ENCODE measurements at regions not wholly inside any gene's neighbourhood (a gene's known extent, or its start where the extent isn't known, plus 50 kb on each side); places are given as distances from the start of the nearest gene placed in this dataset.
"Not testable (repeated sequence)": the region's sequence is repeated elsewhere in the genome, so short reads cannot be mapped to it uniquely, and the experiment has no call there.

GRCh38 chr3:107005352-107005751, 371.9 kb upstream of the CCDC54 start:
- not testable (repeated sequence) for H3K9ac ChIP-seq (ENCODE audit: low read length); H3K9me3 ChIP-seq (ENCODE audit: control insufficient read depth, low read length); H3K36me3 ChIP-seq (ENCODE audit: control insufficient read depth, insufficient read depth, low read length); H3K27me3 ChIP-seq (ENCODE audit: control insufficient read depth, insufficient read depth, low read length); H3K4me1 ChIP-seq (ENCODE audit: control insufficient read depth, insufficient read depth, low read length); H3K4me3 ChIP-seq (ENCODE audit: low read length)

GRCh38 chr3:107008213-107008612, 369.0 kb upstream of the CCDC54 start:
- Histone ChIP-seq H3K27me3 (ENCODE audit: control insufficient read depth, insufficient read depth, low read length) (no peaks in the 10 kb centered on the region), H3K9me3 (ENCODE audit: control insufficient read depth, low read length) (no peaks in the 10 kb centered on the region), H3K9ac (ENCODE audit: low read length) (no peak overlapping the region), H3K36me3 (ENCODE audit: control insufficient read depth, insufficient read depth, low read length) (no peaks in the 10 kb centered on the region), H3K4me1 (ENCODE audit: control insufficient read depth, insufficient read depth, low read length) (no peaks in the 10 kb centered on the region), H3K4me3 (ENCODE audit: low read length) (no peak overlapping the region)

- H3K9ac ChIP-seq (ENCODE audit: low read length), result no peak overlapping the region
- no peak overlapping the region for H3K4me3 ChIP-seq (ENCODE audit: low read length)
- no peaks in the 10 kb centered on the region for H3K36me3 ChIP-seq (ENCODE audit: control insufficient read depth, insufficient read depth, low read length)
- H3K27me3 ChIP-seq (ENCODE audit: control insufficient read depth, insufficient read depth, low read length), result no peaks in the 10 kb centered on the region
- H3K9me3 ChIP-seq (ENCODE audit: control insufficient read depth, low read length), result no peaks in the 10 kb centered on the region
- no peaks in the 10 kb centered on the region for H3K4me1 ChIP-seq (ENCODE audit: control insufficient read depth, insufficient read depth, low read length)
These were observed 363.6 kb upstream of the CCDC54 start for GRCh38 chr3:107013641-107014040.

- Histone ChIP-seq H3K4me3 (ENCODE audit: low read length) (no peak overlapping the region), H3K9me3 (ENCODE audit: control insufficient read depth, low read length) (no peaks in the 10 kb centered on the region), H3K36me3 (ENCODE audit: control insufficient read depth, insufficient read depth, low read length) (no peaks in the 10 kb centered on the region), H3K4me1 (ENCODE audit: control insufficient read depth, insufficient read depth, low read length) (no peaks in the 10 kb centered on the region), H3K27me3 (ENCODE audit: control insufficient read depth, insufficient read depth, low read length) (no peaks in the 10 kb centered on the region), H3K9ac (ENCODE audit: low read length) (no peak overlapping the region)
These were observed 352.6 kb upstream of the CCDC54 start for GRCh38 chr3:107024551-107025026.

GRCh38 chr3:107025961-107026360, 351.3 kb upstream of the CCDC54 start:
- Histone ChIP-seq H3K4me3 (ENCODE audit: low read length) (no peak overlapping the region), H3K9ac (ENCODE audit: low read length) (no peak overlapping the region), H3K36me3 (ENCODE audit: control insufficient read depth, insufficient read depth, low read length) (no peaks in the 10 kb centered on the region), H3K4me1 (ENCODE audit: control insufficient read depth, insufficient read depth, low read length) (no peaks in the 10 kb centered on the region), H3K9me3 (ENCODE audit: control insufficient read depth, low read length) (no peaks in the 10 kb centered on the region), H3K27me3 (ENCODE audit: control insufficient read depth, insufficient read depth, low read length) (no peaks in the 10 kb centered on the region)

- H3K27me3 ChIP-seq (ENCODE audit: control insufficient read depth, insufficient read depth, low read length), result no peaks in the 10 kb centered on the region
- H3K4me1 ChIP-seq (ENCODE audit: control insufficient read depth, insufficient read depth, low read length), result no peaks in the 10 kb centered on the region
- no peak overlapping the region for H3K4me3 ChIP-seq (ENCODE audit: low read length)
- H3K9ac ChIP-seq (ENCODE audit: low read length), result no peak overlapping the region
- H3K9me3 ChIP-seq (ENCODE audit: control insufficient read depth, low read length), result no peaks in the 10 kb centered on the region
- no peaks in the 10 kb centered on the region for H3K36me3 ChIP-seq (ENCODE audit: control insufficient read depth, insufficient read depth, low read length)
These were observed 349.2 kb upstream of the CCDC54 start for GRCh38 chr3:107028086-107028485.

GRCh38 chr3:107028626-107029025, 348.6 kb upstream of the CCDC54 start:
- H3K4me1 ChIP-seq (ENCODE audit: control insufficient read depth, insufficient read depth, low read length), result no peaks in the 10 kb centered on the region
- no peak overlapping the region for H3K4me3 ChIP-seq (ENCODE audit: low read length)
- no peaks in the 10 kb centered on the region for H3K9me3 ChIP-seq (ENCODE audit: control insufficient read depth, low read length)
- no peaks in the 10 kb centered on the region for H3K27me3 ChIP-seq (ENCODE audit: control insufficient read depth, insufficient read depth, low read length)
- no peak overlapping the region for H3K9ac ChIP-seq (ENCODE audit: low read length)
- no peaks in the 10 kb centered on the region for H3K36me3 ChIP-seq (ENCODE audit: control insufficient read depth, insufficient read depth, low read length)

- H3K9ac ChIP-seq (ENCODE audit: low read length), result no peak overlapping the region
- no peaks in the 10 kb centered on the region for H3K36me3 ChIP-seq (ENCODE audit: control insufficient read depth, insufficient read depth, low read length)
- no peak overlapping the region for H3K4me3 ChIP-seq (ENCODE audit: low read length)
- no peaks in the 10 kb centered on the region for H3K4me1 ChIP-seq (ENCODE audit: control insufficient read depth, insufficient read depth, low read length)
- H3K9me3 ChIP-seq (ENCODE audit: control insufficient read depth, low read length), result no peaks in the 10 kb centered on the region
- H3K27me3 ChIP-seq (ENCODE audit: control insufficient read depth, insufficient read depth, low read length), result no peaks in the 10 kb centered on the region
These were observed 345.1 kb upstream of the CCDC54 start for GRCh38 chr3:107032111-107032510.

GRCh38 chr3:107034142-107034541, 343.1 kb upstream of the CCDC54 start:
- Histone ChIP-seq H3K4me1 (ENCODE audit: control insufficient read depth, insufficient read depth, low read length) (no peaks in the 10 kb centered on the region), H3K9ac (ENCODE audit: low read length) (no peak overlapping the region), H3K27me3 (ENCODE audit: control insufficient read depth, insufficient read depth, low read length) (no peaks in the 10 kb centered on the region), H3K9me3 (ENCODE audit: control insufficient read depth, low read length) (no peaks in the 10 kb centered on the region), H3K36me3 (ENCODE audit: control insufficient read depth, insufficient read depth, low read length) (no peaks in the 10 kb centered on the region), H3K4me3 (ENCODE audit: low read length) (no peak overlapping the region)

- Histone ChIP-seq H3K9me3 (ENCODE audit: control insufficient read depth, low read length) (no peaks in the 10 kb centered on the region), H3K36me3 (ENCODE audit: control insufficient read depth, insufficient read depth, low read length) (no peaks in the 10 kb centered on the region), H3K4me3 (ENCODE audit: low read length) (no peak overlapping the region), H3K9ac (ENCODE audit: low read length) (no peak overlapping the region), H3K4me1 (ENCODE audit: control insufficient read depth, insufficient read depth, low read length) (no peaks in the 10 kb centered on the region), H3K27me3 (ENCODE audit: control insufficient read depth, insufficient read depth, low read length) (no peaks in the 10 kb centered on the region)
These were observed 342.1 kb upstream of the CCDC54 start for GRCh38 chr3:107035176-107035575.

- Histone ChIP-seq H3K9ac (ENCODE audit: low read length) (no peak overlapping the region), H3K4me1 (ENCODE audit: control insufficient read depth, insufficient read depth, low read length) (no peaks in the 10 kb centered on the region), H3K36me3 (ENCODE audit: control insufficient read depth, insufficient read depth, low read length) (no peaks in the 10 kb centered on the region), H3K9me3 (ENCODE audit: control insufficient read depth, low read length) (no peaks in the 10 kb centered on the region), H3K27me3 (ENCODE audit: control insufficient read depth, insufficient read depth, low read length) (no peaks in the 10 kb centered on the region), H3K4me3 (ENCODE audit: low read length) (no peak overlapping the region)
These were observed 332.6 kb upstream of the CCDC54 start for GRCh38 chr3:107044677-107045076.

GRCh38 chr3:107045791-107046190, 331.4 kb upstream of the CCDC54 start:
- no peaks in the 10 kb centered on the region for H3K36me3 ChIP-seq (ENCODE audit: control insufficient read depth, insufficient read depth, low read length)
- H3K4me1 ChIP-seq (ENCODE audit: control insufficient read depth, insufficient read depth, low read length), result no peaks in the 10 kb centered on the region
- no peaks in the 10 kb centered on the region for H3K9me3 ChIP-seq (ENCODE audit: control insufficient read depth, low read length)
- no peak overlapping the region for H3K9ac ChIP-seq (ENCODE audit: low read length)
- H3K4me3 ChIP-seq (ENCODE audit: low read length), result no peak overlapping the region
- no peaks in the 10 kb centered on the region for H3K27me3 ChIP-seq (ENCODE audit: control insufficient read depth, insufficient read depth, low read length)

GRCh38 chr3:107055181-107055942, 321.9 kb upstream of the CCDC54 start:
- Histone ChIP-seq H3K36me3 (ENCODE audit: control insufficient read depth, insufficient read depth, low read length) (no peaks in the 10 kb centered on the region), H3K4me3 (ENCODE audit: low read length) (no peak overlapping the region), H3K9ac (ENCODE audit: low read length) (no peak overlapping the region), H3K27me3 (ENCODE audit: control insufficient read depth, insufficient read depth, low read length) (no peaks in the 10 kb centered on the region), H3K4me1 (ENCODE audit: control insufficient read depth, insufficient read depth, low read length) (no peaks in the 10 kb centered on the region), H3K9me3 (ENCODE audit: control insufficient read depth, low read length) (no peaks in the 10 kb centered on the region)

Data from mucosa of stomach (tissue), 1 donor.